ENCODE measurements at regions not wholly inside any gene's neighbourhood (a gene's known extent, or its start where the extent isn't known, plus 50 kb on each side); places are given as distances from the start of the nearest gene placed in this dataset.

GRCh38 chr5:130954336-130954735, 210.7 kb downstream of the HINT1 start:
- H2BK15ac ChIP-seq (ENCODE audit: low read length) = no peak overlapping the region
- POLR2A ChIA-PET (ENCODE audit: partially characterized antibody) = no interaction called here
- WGBS, 2 experiments (ENCODE audit: extremely low coverage in 1 of 2, insufficient coverage in 1 of 2, insufficient read length in 1 of 2, insufficient replicate concordance in 2 of 2, low coverage in 1 of 2, low lambda C conversion rate in 2 of 2, missing lambda C conversion rate in 1 of 2) = 89% methylated on average over 1 of the region's 1 CpG; no CpG with 5 or more reads in 1 of the 2 experiments
- TF ChIP-seq USF2 (IDR thresholded peaks at IDR 0.05; ENCODE audit: low read length) (no peak), MAX (IDR thresholded peaks at IDR 0.05) (no peak), ATF2 (IDR thresholded peaks at IDR 0.05; ENCODE audit: low read length) (no peak)

More at GRCh38 chr5:130954336-130954735, 210.7 kb downstream of the HINT1 start:
- DNase-seq (ENCODE audit: low read depth in 1 of 2, low spot score in 2 of 2) (no peak), FAIRE-seq (no peak)
- Histone ChIP-seq H3K36me3 (ENCODE audit: control insufficient read depth in 2 of 4, insufficient read depth in 4 of 4, low read length in 3 of 4) (no peaks in the 10 kb centered on the region), H3K79me1 (ENCODE audit: low read depth, low read length) (no peaks in the 10 kb centered on the region), H4K91ac (replicated peaks; ENCODE audit: insufficient read length, low read length) (no peak overlapping the region), H3K4me3 (ENCODE audit: extremely low read depth in 1 of 4, insufficient read depth in 2 of 4, low read depth in 3 of 4, low read length in 4 of 4) (no peak overlapping the region), H4K8ac (ENCODE audit: extremely low read depth, insufficient read depth, low read length) (no peak overlapping the region), H3K14ac (ENCODE audit: insufficient read length) (no peak overlapping the region), H3K23ac (ENCODE audit: insufficient read length) (no peak overlapping the region), H3K4me2 (ENCODE audit: insufficient read depth in 1 of 2, low read depth in 2 of 2, low read length in 2 of 2) (no peak overlapping the region), H3K27ac (ENCODE audit: low read depth, low read length) (no peak overlapping the region), H3K4ac (replicated peaks; ENCODE audit: insufficient read length, low read depth, low read length) (no peak overlapping the region), H3K27me3 (replicated peaks in 1 of 4; ENCODE audit: control insufficient read depth in 3 of 4, extremely low read depth in 1 of 4, insufficient read depth in 3 of 4, low read length in 3 of 4) (no peaks in the 10 kb centered on the region), H3K9ac (replicated peaks in 1 of 4; ENCODE audit: extremely low read depth in 1 of 4, low read depth in 3 of 4, low read length in 3 of 4) (no peak overlapping the region), H3K9me3 (ENCODE audit: insufficient read depth in 2 of 2, low read depth in 1 of 2, low read length in 1 of 2) (no peaks in the 10 kb centered on the region), H3K56ac (replicated peaks; ENCODE audit: insufficient read length, low read depth, low read length) (no peak overlapping the region), H2AK5ac (ENCODE audit: low read depth, low read length) (no peak overlapping the region), H3K18ac (ENCODE audit: extremely low read depth, low read length) (no peak overlapping the region), H4K20me1 (replicated peaks in 1 of 2; ENCODE audit: control insufficient read depth in 1 of 2, insufficient read depth in 2 of 2, low read length in 2 of 2) (no peaks in the 10 kb centered on the region), H2BK5ac (ENCODE audit: low read depth, low read length) (no peak overlapping the region), H2BK12ac (ENCODE audit: low read depth, low read length) (no peak overlapping the region), H3K4me1 (replicated peaks in 1 of 4; ENCODE audit: control insufficient read depth in 3 of 4, insufficient read depth in 4 of 4, low read length in 3 of 4) (peaks cover 0 to 7% (median under 1%) of the 10 kb centered on the region in 4 experiments; a peak in 1 of 7 replicates), H3K23me2 (ENCODE audit: low read depth, low read length) (no peaks in the 10 kb centered on the region), H3K79me2 (ENCODE audit: control insufficient read depth in 1 of 2, insufficient read depth in 2 of 2, low read length in 2 of 2) (no peaks in the 10 kb centered on the region), H4K5ac (ENCODE audit: insufficient read length, low read depth, low read length) (no peak overlapping the region), H2BK20ac (ENCODE audit: low read length) (no peak overlapping the region), H2BK120ac (replicated peaks; ENCODE audit: low read depth, low read length) (no peak overlapping the region), H2AFZ (ENCODE audit: low read length) (no peak overlapping the region)
- CTCF ChIA-PET (ENCODE audit: partially characterized antibody) = no interaction called here

Measured in H1 (cell line).